ENCODE measurements at regions not wholly inside any gene's neighbourhood (a gene's known extent, or its start where the extent isn't known, plus 50 kb on each side); places are given as distances from the start of the nearest gene placed in this dataset.

- TF ChIP-seq POLR2AphosphoS5 (IDR thresholded peaks at IDR 0.05) = no peak
- TF ChIP-seq CTCF (IDR thresholded peaks at IDR 0.05) = no peak
- no peak for TF ChIP-seq POLR2A (IDR thresholded peaks at IDR 0.05)
Observed at GRCh38 chr16:49204191-49204590, 77.4 kb downstream of the CBLN1 start.
